GM12878 (cell line): ENCODE measurements at regions not wholly inside any gene's neighbourhood (a gene's known extent, or its start where the extent isn't known, plus 50 kb on each side); places are given as distances from the start of the nearest gene placed in this dataset.
"Not testable (repeated sequence)": the region's sequence is repeated elsewhere in the genome, so short reads cannot be mapped to it uniquely, and the experiment has no call there.

ENCODE experiments used
- ATAC-seq: fragments of 200-7000 bp; cut with Tn5 transposase; 3 replicates; pipeline ENCODE4 v1.9.1; 2020; ENCODE audit warnings: mild to moderate bottlenecking, moderate library complexity
- BruUV-seq: library from RNA; stranded (reverse); fragments of 400-500 nt; replicated peaks from 2 replicates; lab custom pipeline; 2021; lab: Mats Ljungman, UMichigan
- CTCF ChIA-PET: fragments of 300-600 bp; sonication (Branson Sonifier 250); formaldehyde crosslinking; extraction: SDS; loops from one replicate; lab custom pipeline; 2021; ENCODE audit warnings: inconsistent platforms; lab: Yijun Ruan, JAX
- POLR2A ChIA-PET: fragments of 350-600 bp; formaldehyde crosslinking; extraction: SDS; loops from one replicate; lab custom pipeline; 2021; ENCODE audit warnings: inconsistent platforms; lab: Charles Lee
- RAD21 ChIA-PET: fragments of 300-600 bp; sonication (Branson Sonifier 250); formaldehyde crosslinking; loops from one replicate; lab custom pipeline; 2023; ENCODE audit warnings: antibody characterized with exemption; ENCODE audit not compliant: unreplicated experiment; lab: Charles Lee
- SMC1A ChIA-PET: fragments of 300-600 bp; sonication (Branson Sonifier 250); formaldehyde crosslinking; loops from one replicate; lab custom pipeline; 2023; ENCODE audit not compliant: unreplicated experiment, uncharacterized antibody; lab: Charles Lee
- DNase-seq: peaks from one replicate; pipeline ENCODE4 v3.0.0-alpha.2; 2011; ENCODE audit warnings: low read depth, low spot score
- FAIRE-seq: peaks from 3 replicates; lab custom pipeline; 2011; peaks lifted over from hg19 to GRCh38; lab: Jason Lieb, UNC
- H2AFZ ChIP-seq: 2 replicates; pipeline ENCODE4 v1.6.0; 2011; ENCODE audit warnings: low read depth, low read length, control low read depth; ENCODE audit not compliant: control insufficient read depth
- H3K27ac ChIP-seq: 2 replicates; pipeline ENCODE4 v1.5.1; 2011; ENCODE audit warnings: control low read depth; ENCODE audit not compliant: control insufficient read depth, insufficient read depth
- H3K27me3 ChIP-seq, 2 experiments: replicated peaks in 1 of 2; 2 replicates each; pipeline versions ENCODE4 v1.6.0 to v1.6.1; 2011; ENCODE audit warnings: low read length in 1 of 2; ENCODE audit not compliant: control insufficient read depth in 2 of 2, insufficient read depth in 2 of 2
- H3K36me3 ChIP-seq, 2 experiments: 2 replicates each; pipeline ENCODE4 v1.5.1; 2011; ENCODE audit warnings: low read length in 1 of 2; ENCODE audit not compliant: control insufficient read depth in 2 of 2, insufficient read depth in 2 of 2
- H3K4me1 ChIP-seq: 2 replicates; pipeline ENCODE4 v1.6.1; 2011; ENCODE audit warnings: mild to moderate bottlenecking, low read length, moderate library complexity, mixed read lengths; ENCODE audit not compliant: control insufficient read depth, insufficient read depth
- H3K4me2 ChIP-seq: 2 replicates; pipeline ENCODE4 v1.6.0; 2011; ENCODE audit warnings: control low read depth; ENCODE audit not compliant: control insufficient read depth, insufficient read depth
- H3K4me3 ChIP-seq: fragments of 200-600 bp; sonication (generic); 2 replicates; pipeline ENCODE4 v1.5.1; 2016
- H3K79me2 ChIP-seq: 2 replicates; pipeline ENCODE4 v1.6.0; 2011; ENCODE audit warnings: low read length; ENCODE audit not compliant: control insufficient read depth, insufficient read depth
- H3K9ac ChIP-seq: 2 replicates; pipeline ENCODE4 v1.8.0; 2011; ENCODE audit warnings: low read length, control low read depth, mixed read lengths; ENCODE audit not compliant: control insufficient read depth, insufficient read depth
- H3K9me3 ChIP-seq: replicated peaks from 3 replicates; pipeline ENCODE4 v1.5.1; 2011; ENCODE audit warnings: mild to moderate bottlenecking, low read length; ENCODE audit not compliant: control insufficient read depth, insufficient read depth
- H4K20me1 ChIP-seq: 2 replicates; pipeline ENCODE4 v1.6.0; 2011; ENCODE audit not compliant: control insufficient read depth, insufficient read depth
- WGBS: methylation state at CpG from one replicate; pipeline ENCODE4 v1.1.6; 2016; ENCODE audit warnings: low lambda C conversion rate; ENCODE audit not compliant: insufficient replicate concordance, insufficient coverage; ENCODE audit errors: missing lambda C conversion rate; 5-methylcytosine and 5-hydroxymethylcytosine counted together
- in situ Hi-C: fragments of 300-500 bp; cut with MboI; formaldehyde crosslinking; loops from 9 replicates; pipeline ENCODE4 v1.14.3; 2018; ENCODE audit warnings: mixed read lengths
- intact Hi-C: fragments of 100-400 bp; cut with micrococcal nuclease; formaldehyde crosslinking; loops from one replicate; pipeline ENCODE4 v1.14.2; 2022; ENCODE audit not compliant: unreplicated experiment

DNA sequence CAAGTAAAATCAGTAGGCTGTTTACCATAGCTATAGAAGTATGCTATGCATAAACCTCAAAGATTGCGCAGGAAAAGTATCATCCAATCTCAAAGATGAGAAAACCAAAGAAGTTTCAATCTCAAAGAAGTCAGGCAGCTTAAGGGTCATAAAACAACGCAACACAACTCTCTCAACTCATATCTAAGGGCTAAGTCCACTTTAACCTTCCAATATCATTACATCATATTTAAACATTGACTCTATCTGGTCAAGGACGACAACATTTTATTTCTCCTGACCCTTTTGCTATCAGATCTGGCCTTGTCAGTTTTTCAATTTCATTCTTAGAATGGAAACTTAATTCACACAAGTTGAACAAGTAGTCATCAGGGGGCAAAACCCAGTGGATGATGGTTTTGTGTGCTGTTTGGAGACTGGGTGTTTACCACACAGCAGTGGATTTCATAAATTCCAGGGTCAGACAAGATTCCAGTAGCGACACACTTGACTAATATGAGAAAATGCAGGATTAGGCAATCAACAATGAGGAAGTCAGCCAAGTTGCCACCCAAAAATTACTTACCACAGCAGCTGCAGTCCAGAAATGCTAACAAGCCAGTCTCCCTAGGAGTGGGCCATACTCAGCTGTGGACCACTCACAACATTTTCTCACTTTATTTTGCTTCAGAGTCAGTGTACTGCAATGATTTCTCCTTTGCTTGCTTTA lies 108.7 kb upstream of the NBPF26 start:
- BruUV-seq, H3K4me3 ChIP-seq, SMC1A ChIA-PET, in situ Hi-C loops, RAD21 ChIA-PET, POLR2A ChIA-PET, H2AFZ ChIP-seq, ATAC-seq, H3K4me1 ChIP-seq, H3K27me3 ChIP-seq, H3K36me3 ChIP-seq, DNase-seq, CTCF ChIA-PET, H3K9ac ChIP-seq, FAIRE-seq, intact Hi-C loops, H3K79me2 ChIP-seq, H3K27ac ChIP-seq, H4K20me1 ChIP-seq, H3K4me2 ChIP-seq, H3K9me3 ChIP-seq: not testable (repeated sequence)
- WGBS, result no CpG with 5 or more reads among the region's 4 CpGs

- H3K27ac ChIP-seq, RAD21 ChIA-PET, H3K27me3 ChIP-seq, H3K4me3 ChIP-seq, DNase-seq, H3K9me3 ChIP-seq, H3K36me3 ChIP-seq, FAIRE-seq, H3K4me1 ChIP-seq, CTCF ChIA-PET, H3K4me2 ChIP-seq, BruUV-seq, ATAC-seq, SMC1A ChIA-PET, H3K79me2 ChIP-seq, H3K9ac ChIP-seq, in situ Hi-C loops, POLR2A ChIA-PET, H2AFZ ChIP-seq, intact Hi-C loops, H4K20me1 ChIP-seq: not testable (repeated sequence)
- WGBS, result no CpG with 5 or more reads among the region's 3 CpGs
Observed at GRCh38 chr1:120617493-120617892, 106.3 kb upstream of the NBPF26 start.

- not testable (repeated sequence) for H4K20me1 ChIP-seq, FAIRE-seq
Observed at GRCh38 chr1:120619867-120620692, 103.7 kb upstream of the NBPF26 start.

DNA sequence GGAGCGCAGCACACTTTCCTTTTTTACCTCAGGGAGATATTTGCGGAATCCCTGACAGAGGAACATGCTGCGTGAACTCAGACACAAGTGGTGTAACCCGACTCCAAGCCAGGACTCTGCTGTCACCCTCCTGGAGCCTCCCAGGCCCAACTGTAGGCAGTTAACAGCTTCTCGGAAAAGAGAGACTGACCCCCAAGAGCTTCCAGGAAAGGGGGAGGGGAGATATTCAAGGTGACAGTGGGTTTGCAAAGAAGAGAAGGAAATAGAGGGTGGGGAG lies 103.1 kb upstream of the NBPF26 start:
- H3K36me3 ChIP-seq, H4K20me1 ChIP-seq, H3K27ac ChIP-seq, DNase-seq, H3K27me3 ChIP-seq, H3K9ac ChIP-seq, RAD21 ChIA-PET, H3K79me2 ChIP-seq, ATAC-seq, H3K4me1 ChIP-seq, H3K9me3 ChIP-seq, FAIRE-seq, H3K4me3 ChIP-seq, H2AFZ ChIP-seq, H3K4me2 ChIP-seq, intact Hi-C loops, POLR2A ChIA-PET, CTCF ChIA-PET, in situ Hi-C loops, BruUV-seq, SMC1A ChIA-PET: not testable (repeated sequence)
- no CpG with 5 or more reads among the region's 5 CpGs for WGBS

More at GRCh38 chr1:120619867-120620692, 103.7 kb upstream of the NBPF26 start:
- H3K79me2 ChIP-seq, H3K9ac ChIP-seq, DNase-seq, H3K27ac ChIP-seq, H3K36me3 ChIP-seq, intact Hi-C loops, H3K27me3 ChIP-seq, SMC1A ChIA-PET, CTCF ChIA-PET, H3K4me2 ChIP-seq, ATAC-seq, H3K9me3 ChIP-seq, in situ Hi-C loops, POLR2A ChIA-PET, H3K4me3 ChIP-seq, RAD21 ChIA-PET, H3K4me1 ChIP-seq, BruUV-seq, H2AFZ ChIP-seq: not testable (repeated sequence)
- WGBS, result no CpG with 5 or more reads among the region's 25 CpGs
